ENCODE measurements at regions not wholly inside any gene's neighbourhood (a gene's known extent, or its start where the extent isn't known, plus 50 kb on each side); places are given as distances from the start of the nearest gene placed in this dataset.

- DNase-seq (no peak), ATAC-seq (replicated peaks) (no peak)
- Mint-ChIP-seq H3K36me3 (ENCODE audit: insufficient read depth) (no peaks in the 10 kb centered on the region), H3K9me3 (peaks cover 0 to 5% of the 10 kb centered on the region in 2 donors), H3K27me3 (no peaks in the 10 kb centered on the region), H3K27ac (no peak overlapping the region), H3K4me3 (no peak overlapping the region), H3K4me1 (ENCODE audit: low read depth in 2 of 2) (no peaks in the 10 kb centered on the region)
These were observed 988.2 kb upstream of the MAP3K7 start for GRCh38 chr6:91575032-91575431.

- no peak for ATAC-seq (replicated peaks)
- H3K36me3 Mint-ChIP-seq (ENCODE audit: insufficient read depth), result no peaks in the 10 kb centered on the region
- H3K9me3 Mint-ChIP-seq, result peaks cover 0 to 5% of the 10 kb centered on the region in 2 donors
These were observed 987.0 kb upstream of the MAP3K7 start for GRCh38 chr6:91573826-91574416.

GRCh38 chr6:91572878-91573277, 986.0 kb upstream of the MAP3K7 start:
- H3K27ac Mint-ChIP-seq, result no peak overlapping the region
- no peaks in the 10 kb centered on the region for H3K27me3 Mint-ChIP-seq
- H3K4me3 Mint-ChIP-seq, result no peak overlapping the region
- DNase-seq, result no peak
- H3K4me1 Mint-ChIP-seq (ENCODE audit: low read depth in 2 of 2), result no peaks in the 10 kb centered on the region
- ATAC-seq (replicated peaks), result no peak
- peaks cover 2 to 6% of the 10 kb centered on the region in 2 donors for H3K9me3 Mint-ChIP-seq
- no peaks in the 10 kb centered on the region for H3K36me3 Mint-ChIP-seq (ENCODE audit: insufficient read depth)

More at GRCh38 chr6:91573826-91574416, 987.0 kb upstream of the MAP3K7 start:
- no peak for DNase-seq
- no peaks in the 10 kb centered on the region for H3K4me1 Mint-ChIP-seq (ENCODE audit: low read depth in 2 of 2)
- no peak overlapping the region for H3K27ac Mint-ChIP-seq
- no peaks in the 10 kb centered on the region for H3K27me3 Mint-ChIP-seq
- H3K4me3 Mint-ChIP-seq, result no peak overlapping the region

DNA sequence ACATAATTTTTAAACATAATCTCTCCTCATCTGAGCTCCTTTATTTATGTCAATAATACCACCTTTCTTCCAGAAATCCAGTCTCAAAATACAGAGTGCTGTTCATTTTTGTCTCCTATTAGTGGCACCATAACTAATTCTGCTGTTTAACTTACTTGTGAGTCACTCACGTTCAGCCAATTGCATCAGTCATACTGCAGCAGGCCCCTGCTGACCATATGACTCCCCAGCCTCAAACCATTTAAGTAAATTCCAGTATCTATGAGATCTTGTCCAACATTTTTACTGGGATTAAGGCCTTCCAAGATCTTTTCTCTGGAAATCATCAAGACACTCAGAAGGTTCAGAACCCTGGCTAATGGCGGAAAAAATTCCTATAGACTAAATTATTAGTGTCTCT, 982.2 kb upstream of the MAP3K7 start:
- Mint-ChIP-seq H3K27me3 (no peaks in the 10 kb centered on the region), H3K36me3 (ENCODE audit: insufficient read depth) (no peaks in the 10 kb centered on the region), H3K27ac (no peak overlapping the region), H3K9me3 (peaks cover 8 to 11% of the 10 kb centered on the region in 2 donors), H3K4me1 (ENCODE audit: low read depth in 2 of 2) (no peaks in the 10 kb centered on the region), H3K4me3 (no peak overlapping the region)
- no peak for DNase-seq
- no peak for ATAC-seq (replicated peaks)

- Mint-ChIP-seq H3K9me3 (peaks cover 12 to 15% of the 10 kb centered on the region in 2 donors), H3K4me1 (ENCODE audit: low read depth in 2 of 2) (no peaks in the 10 kb centered on the region), H3K27me3 (no peaks in the 10 kb centered on the region), H3K27ac (no peak overlapping the region), H3K36me3 (ENCODE audit: insufficient read depth) (no peaks in the 10 kb centered on the region), H3K4me3 (no peak overlapping the region)
- DNase-seq, result no peak
- no peak for ATAC-seq (replicated peaks)
These were observed 979.6 kb upstream of the MAP3K7 start for GRCh38 chr6:91566467-91566866.

DNA sequence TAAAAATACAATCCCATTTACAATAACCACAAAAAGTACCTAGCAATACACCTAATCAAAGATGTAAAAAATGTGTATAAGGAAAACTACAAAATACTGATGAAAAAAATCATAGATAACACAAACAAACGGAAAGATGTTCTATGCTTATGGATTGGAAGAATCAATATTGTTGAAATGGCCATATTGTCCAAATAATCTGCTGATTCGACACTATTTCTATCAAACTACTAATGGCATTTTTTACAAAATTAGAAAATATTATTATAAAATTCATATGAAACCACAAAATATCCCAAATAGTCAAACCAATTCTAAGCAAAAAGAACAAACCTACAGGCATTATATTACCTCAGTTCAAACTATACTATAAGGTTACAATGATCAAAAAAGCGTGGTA, 978.3 kb upstream of the MAP3K7 start:
- Mint-ChIP-seq H3K27me3 (no peaks in the 10 kb centered on the region), H3K36me3 (ENCODE audit: insufficient read depth) (no peaks in the 10 kb centered on the region), H3K27ac (no peak overlapping the region), H3K4me1 (ENCODE audit: low read depth in 2 of 2) (no peaks in the 10 kb centered on the region), H3K9me3 (peaks cover 16 to 24% of the 10 kb centered on the region in 2 donors), H3K4me3 (no peak overlapping the region)
- no peak for DNase-seq
- ATAC-seq (replicated peaks), result no peak

DNA sequence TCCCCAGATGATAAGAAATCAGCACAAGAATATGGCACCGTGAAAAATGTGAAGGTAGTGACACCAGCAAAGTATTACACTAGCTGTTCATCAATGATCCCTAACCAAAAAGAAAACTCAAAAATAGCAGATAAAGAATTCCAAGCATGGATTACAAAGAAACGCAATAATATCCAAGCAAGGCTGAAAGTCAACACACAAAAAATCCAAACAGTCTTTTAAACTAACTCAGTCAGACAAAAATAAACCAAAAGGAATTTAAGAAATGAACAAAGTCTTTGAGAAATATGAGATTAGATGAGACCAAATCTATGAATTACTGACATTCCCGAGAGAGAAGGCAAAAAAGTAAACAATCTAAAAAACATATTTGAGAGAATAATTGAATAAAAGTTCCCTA, 976.1 kb upstream of the MAP3K7 start:
- Mint-ChIP-seq H3K27ac (no peak overlapping the region), H3K9me3 (peaks cover 16 to 31% of the 10 kb centered on the region in 2 donors), H3K36me3 (ENCODE audit: insufficient read depth) (no peaks in the 10 kb centered on the region), H3K4me3 (no peak overlapping the region), H3K27me3 (no peaks in the 10 kb centered on the region), H3K4me1 (ENCODE audit: low read depth in 2 of 2) (no peaks in the 10 kb centered on the region)
- DNase-seq, result no peak
- no peak for ATAC-seq (replicated peaks)

DNA sequence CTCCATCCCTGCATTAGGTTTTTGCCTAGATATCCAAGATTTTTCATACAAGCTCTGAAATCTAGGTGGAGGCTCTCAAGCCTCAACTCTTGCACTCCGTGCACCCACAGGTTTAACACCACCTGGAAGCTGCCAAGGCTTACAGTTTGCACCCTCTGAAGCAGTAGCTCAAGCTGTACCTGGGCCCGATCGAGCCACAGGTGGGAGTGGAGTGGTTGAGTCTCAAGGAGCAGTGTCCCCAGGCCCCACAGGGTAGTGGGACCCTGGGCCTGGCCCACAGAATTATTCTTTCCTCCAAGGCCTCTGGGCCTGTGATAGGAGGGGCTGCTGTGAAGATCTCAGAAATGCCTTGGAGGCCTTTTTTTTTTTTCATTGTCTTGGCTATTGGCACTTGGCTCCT, 973.5 kb upstream of the MAP3K7 start:
- no peak overlapping the region for H3K4me3 Mint-ChIP-seq

DNA sequence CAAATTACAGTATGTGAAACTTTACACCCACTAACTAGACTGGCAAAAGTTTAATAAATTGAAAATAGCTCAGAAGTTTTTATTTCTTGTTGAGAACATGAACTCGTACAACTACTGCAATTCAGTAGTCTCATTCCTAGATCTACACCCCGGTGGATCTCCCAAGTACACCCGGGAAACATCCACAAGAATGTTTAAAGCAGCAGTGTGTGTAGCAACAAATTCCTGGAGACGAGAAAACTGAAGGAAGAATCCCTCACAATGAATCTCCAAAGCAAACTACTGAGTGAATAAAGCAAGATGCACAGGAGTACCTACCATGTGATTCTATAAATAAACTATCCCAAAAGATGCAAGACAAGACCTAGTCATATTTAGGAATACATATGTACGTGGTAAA, 954.0 kb upstream of the MAP3K7 start:
- Mint-ChIP-seq H3K27me3 (no peaks in the 10 kb centered on the region), H3K36me3 (ENCODE audit: insufficient read depth) (no peaks in the 10 kb centered on the region), H3K4me1 (ENCODE audit: low read depth in 2 of 2) (no peaks in the 10 kb centered on the region), H3K9me3 (peaks cover 0 to 9% of the 10 kb centered on the region in 2 donors), H3K4me3 (no peak overlapping the region), H3K27ac (no peak overlapping the region)
- ATAC-seq (replicated peaks), result no peak
- DNase-seq, result no peak

More for the DNA sequence above, 973.5 kb upstream of the MAP3K7 start:
- ATAC-seq (replicated peaks) (no peak), DNase-seq (no peak)
- no peaks in the 10 kb centered on the region for H3K27me3 Mint-ChIP-seq
- no peaks in the 10 kb centered on the region for H3K4me1 Mint-ChIP-seq (ENCODE audit: low read depth in 2 of 2)
- H3K9me3 Mint-ChIP-seq, result peaks cover 15 to 25% of the 10 kb centered on the region in 2 donors
- no peaks in the 10 kb centered on the region for H3K36me3 Mint-ChIP-seq (ENCODE audit: insufficient read depth)
- no peak overlapping the region for H3K27ac Mint-ChIP-seq

- Mint-ChIP-seq H3K9me3 (peaks cover 0 to 11% of the 10 kb centered on the region in 2 donors), H3K4me1 (ENCODE audit: low read depth in 2 of 2) (no peaks in the 10 kb centered on the region), H3K27me3 (no peaks in the 10 kb centered on the region), H3K4me3 (no peak overlapping the region), H3K27ac (no peak overlapping the region), H3K36me3 (ENCODE audit: insufficient read depth) (no peaks in the 10 kb centered on the region)
- DNase-seq (no peak), ATAC-seq (replicated peaks) (no peak)
These were observed 952.6 kb upstream of the MAP3K7 start for GRCh38 chr6:91539456-91539855.

DNA sequence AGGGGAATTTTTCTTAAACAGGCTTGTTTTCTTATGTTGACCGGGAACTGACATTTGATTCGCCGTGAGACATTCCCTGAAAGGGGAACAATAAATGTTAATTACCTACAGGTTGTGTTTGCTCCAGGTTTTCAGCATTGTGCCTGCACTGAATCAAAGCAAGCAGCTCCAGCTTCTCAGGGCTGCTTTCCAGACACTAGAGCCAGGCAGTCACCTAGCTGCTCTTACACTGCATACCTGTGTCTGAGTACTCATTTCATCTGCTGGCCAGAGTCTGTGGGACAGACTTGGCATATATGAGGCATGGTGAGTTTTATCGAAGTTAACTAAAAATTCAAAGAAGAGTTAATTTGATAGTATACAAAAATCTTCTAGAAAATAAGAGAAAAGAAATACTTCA, 951.8 kb upstream of the MAP3K7 start:
- peaks cover 0 to 11% of the 10 kb centered on the region in 2 donors for H3K9me3 Mint-ChIP-seq
- DNase-seq, result no peak
- H3K27ac Mint-ChIP-seq, result no peak overlapping the region
- H3K4me1 Mint-ChIP-seq (ENCODE audit: low read depth in 2 of 2), result no peaks in the 10 kb centered on the region
- no peaks in the 10 kb centered on the region for H3K36me3 Mint-ChIP-seq (ENCODE audit: insufficient read depth)
- no peaks in the 10 kb centered on the region for H3K27me3 Mint-ChIP-seq
- H3K4me3 Mint-ChIP-seq, result no peak overlapping the region
- ATAC-seq (replicated peaks), result no peak

DNA sequence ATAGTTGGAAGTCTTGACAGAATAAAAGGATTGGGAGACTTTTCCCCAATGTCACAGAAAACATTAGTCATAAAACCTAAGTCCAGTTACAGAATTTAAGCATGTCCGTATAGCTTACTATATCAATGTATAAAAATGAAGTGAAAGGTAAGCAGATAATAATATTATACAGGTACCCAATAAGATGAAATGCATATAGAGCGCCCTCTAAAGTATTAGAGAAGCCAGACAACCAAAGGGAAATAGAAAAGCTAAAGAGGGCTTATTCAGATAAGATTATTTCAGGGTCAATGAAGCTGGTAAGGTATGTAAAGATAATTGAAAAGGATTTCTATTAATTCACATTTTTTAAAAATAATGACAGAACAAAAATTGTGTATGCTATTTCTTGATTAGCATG, 947.7 kb upstream of the MAP3K7 start:
- ATAC-seq (replicated peaks), result no peak
- no peaks in the 10 kb centered on the region for H3K36me3 Mint-ChIP-seq (ENCODE audit: insufficient read depth)
- DNase-seq, result no peak
- no peaks in the 10 kb centered on the region for H3K27me3 Mint-ChIP-seq
- H3K9me3 Mint-ChIP-seq, result peaks cover 0 to 6% of the 10 kb centered on the region in 2 donors
- H3K4me1 Mint-ChIP-seq (ENCODE audit: low read depth in 2 of 2), result no peaks in the 10 kb centered on the region
- H3K4me3 Mint-ChIP-seq, result no peak overlapping the region
- H3K27ac Mint-ChIP-seq, result no peak overlapping the region

- Mint-ChIP-seq H3K27me3 (no peaks in the 10 kb centered on the region), H3K36me3 (ENCODE audit: insufficient read depth) (no peaks in the 10 kb centered on the region), H3K9me3 (peaks cover 6 to 17% of the 10 kb centered on the region in 2 donors), H3K27ac (no peak overlapping the region), H3K4me1 (ENCODE audit: low read depth in 2 of 2) (no peaks in the 10 kb centered on the region), H3K4me3 (no peak overlapping the region)
- DNase-seq (no peak), ATAC-seq (replicated peaks) (no peak)
These were observed 936.6 kb upstream of the MAP3K7 start for GRCh38 chr6:91523511-91523910.

DNA sequence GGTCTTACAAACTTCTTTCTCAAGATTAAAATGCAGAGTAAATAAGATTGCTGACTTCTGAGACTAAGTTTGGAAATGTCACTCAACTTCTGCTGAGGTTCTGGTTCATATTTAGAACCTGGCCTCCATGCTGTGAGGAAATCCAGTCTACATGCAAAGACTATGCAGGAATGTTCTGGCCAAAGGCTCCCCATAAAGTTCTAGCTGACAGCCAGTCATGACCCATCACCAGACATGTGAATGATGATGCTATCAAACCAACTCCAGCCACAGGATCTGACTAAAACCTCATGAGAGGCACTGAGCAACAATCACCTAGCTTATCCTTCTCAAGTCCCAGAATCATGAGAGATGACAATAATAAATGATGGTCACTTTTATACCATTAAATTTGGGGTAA, 935.1 kb upstream of the MAP3K7 start:
- Mint-ChIP-seq H3K27me3 (no peaks in the 10 kb centered on the region), H3K9me3 (peaks cover 10 to 17% of the 10 kb centered on the region in 2 donors), H3K36me3 (ENCODE audit: insufficient read depth) (no peaks in the 10 kb centered on the region), H3K4me3 (no peak overlapping the region), H3K4me1 (ENCODE audit: low read depth in 2 of 2) (no peaks in the 10 kb centered on the region), H3K27ac (no peak overlapping the region)
- no peak for ATAC-seq (replicated peaks)
- DNase-seq, result no peak

GRCh38 chr6:91509711-91510110, 922.8 kb upstream of the MAP3K7 start:
- no peak for ATAC-seq (replicated peaks)
- no peak for DNase-seq
- H3K9me3 Mint-ChIP-seq, result peaks cover 6 to 9% of the 10 kb centered on the region in 2 donors
- no peak overlapping the region for H3K27ac Mint-ChIP-seq
- H3K36me3 Mint-ChIP-seq (ENCODE audit: insufficient read depth), result peaks cover 3% of the 10 kb centered on the region
- H3K4me1 Mint-ChIP-seq (ENCODE audit: low read depth in 2 of 2), result no peaks in the 10 kb centered on the region
- H3K27me3 Mint-ChIP-seq, result no peaks in the 10 kb centered on the region
- H3K4me3 Mint-ChIP-seq, result no peak overlapping the region

Data from effector memory CD8-positive, alpha-beta T cell (primary cell).